HEK293T (cell line): ENCODE measurements at regions not wholly inside any gene's neighbourhood (a gene's known extent, or its start where the extent isn't known, plus 50 kb on each side); places are given as distances from the start of the nearest gene placed in this dataset.

ENCODE experiments used
- ARNT ChIP-seq: fragments of 450-650 bp; IDR thresholded peaks from 2 replicates; pipeline ENCODE4 v1.6.1; 2017; ENCODE audit warnings: mild to moderate bottlenecking
- BHLHE40 ChIP-seq: fragments of 450-650 bp; IDR thresholded peaks from 2 replicates; pipeline ENCODE4 v1.6.1; 2016; ENCODE audit warnings: mild to moderate bottlenecking, moderate library complexity, borderline replicate concordance
- ELF4 ChIP-seq: fragments of 450-650 bp; IDR thresholded peaks from 2 replicates; pipeline ENCODE4 v1.6.1; 2017; ENCODE audit warnings: antibody characterized with exemption
- FOXK2 ChIP-seq: fragments of 450-650 bp; IDR thresholded peaks from 2 replicates; pipeline ENCODE4 v1.6.1; 2016; ENCODE audit warnings: mild to moderate bottlenecking
- FOXM1 ChIP-seq: fragments of 450-650 bp; IDR thresholded peaks from 2 replicates; pipeline ENCODE4 v1.6.1; 2017; ENCODE audit warnings: mild to moderate bottlenecking, borderline replicate concordance
- HDGF ChIP-seq: fragments of 450-650 bp; IDR thresholded peaks from 2 replicates; pipeline ENCODE4 v1.6.1; 2017; ENCODE audit warnings: antibody characterized with exemption, borderline replicate concordance
- LEF1 ChIP-seq: fragments of 450-650 bp; IDR thresholded peaks from 2 replicates; pipeline ENCODE4 v1.6.1; 2017; ENCODE audit warnings: mild to moderate bottlenecking, borderline replicate concordance
- NFRKB ChIP-seq: fragments of 450-650 bp; IDR thresholded peaks from 2 replicates; pipeline ENCODE4 v1.6.1; 2016; ENCODE audit warnings: mild to moderate bottlenecking, moderate library complexity
- PKNOX1 ChIP-seq: fragments of 450-650 bp; IDR thresholded peaks from 2 replicates; pipeline ENCODE4 v1.6.1; 2016
- SP1 ChIP-seq: fragments of 450-650 bp; IDR thresholded peaks from 2 replicates; pipeline ENCODE4 v1.6.1; 2017
- SUZ12 ChIP-seq: fragments of 450-650 bp; IDR thresholded peaks from 2 replicates; pipeline ENCODE4 v1.6.1; 2016; ENCODE audit warnings: mild to moderate bottlenecking
- TARDBP ChIP-seq: fragments of 450-650 bp; IDR thresholded peaks from 2 replicates; pipeline ENCODE4 v1.6.1; 2016

DNA sequence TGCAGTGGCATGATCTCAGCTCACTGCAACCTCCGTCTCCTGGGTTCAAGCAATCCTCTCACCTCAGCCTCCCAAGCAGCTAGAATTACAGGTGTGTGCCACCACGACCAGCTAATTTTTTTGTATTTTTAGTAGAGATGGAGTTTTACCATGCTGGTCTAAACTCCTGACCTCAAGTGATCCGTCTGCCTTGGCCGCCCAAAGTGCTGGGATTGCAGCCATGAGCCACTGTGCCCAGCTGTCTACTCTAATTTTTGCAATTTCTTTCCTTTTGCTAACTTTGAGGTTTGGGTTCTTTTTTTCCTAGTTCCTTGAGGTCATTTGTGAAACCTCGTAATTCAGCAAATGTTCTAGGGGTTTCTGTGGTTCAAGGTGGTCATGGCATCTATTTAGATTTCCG is 63.7 kb upstream of the PRLR start:
- TF ChIP-seq SP1 (no peak), FOXK2 (no peak), FOXM1 (no peak), ELF4 (no peak), PKNOX1 (no peak), BHLHE40 (no peak), NFRKB (no peak), SUZ12 (no peak), LEF1 (no peak), ARNT (no peak), HDGF (no peak), TARDBP (no peak)
